ENCODE measurements at regions not wholly inside any gene's neighbourhood (a gene's known extent, or its start where the extent isn't known, plus 50 kb on each side); places are given as distances from the start of the nearest gene placed in this dataset.

GRCh38 chr3:193813501-193813830 is 220.5 kb downstream of the OPA1 start:
- no peaks in the 10 kb centered on the region for H3K9me3 ChIP-seq (ENCODE audit: insufficient read depth, low read depth, low read length)
- no peak overlapping the region for H2AFZ ChIP-seq (ENCODE audit: low read length)
- no peaks in the 10 kb centered on the region for H3K4me1 ChIP-seq (ENCODE audit: insufficient read depth, low read length, poor library complexity, severe bottlenecking)
- no peaks in the 10 kb centered on the region for H3K36me3 ChIP-seq (ENCODE audit: insufficient read depth, low read length)
- no peaks in the 10 kb centered on the region for H3K27me3 ChIP-seq (ENCODE audit: insufficient read depth, low read length, poor library complexity, severe bottlenecking)
- H3K9me2 ChIP-seq (replicated peaks; ENCODE audit: low read depth, low read length): no peaks in the 10 kb centered on the region
- no peak overlapping the region for H3K4me3 ChIP-seq (ENCODE audit: low read length, poor library complexity, severe bottlenecking)
- H4K20me1 ChIP-seq (ENCODE audit: insufficient read depth, low read length, poor library complexity, severe bottlenecking): no peaks in the 10 kb centered on the region
- no peak overlapping the region for H3K4me2 ChIP-seq (ENCODE audit: low read depth, low read length, poor library complexity, severe bottlenecking)
- no peaks in the 10 kb centered on the region for H3F3A ChIP-seq (ENCODE audit: low read depth)
- TF ChIP-seq EZH2phosphoT487 (IDR thresholded peaks at IDR 0.05; ENCODE audit: borderline replicate concordance): no peak
- TF ChIP-seq CTCF (conservative IDR thresholded peaks at IDR 0.05; ENCODE audit: low read length): no peak
- H3K79me2 ChIP-seq (ENCODE audit: insufficient read depth, low read length): no peaks in the 10 kb centered on the region
- H3K9ac ChIP-seq (ENCODE audit: low read depth, low read length, poor library complexity, severe bottlenecking): no peak overlapping the region

- Histone ChIP-seq H2AFZ (ENCODE audit: low read length) (no peak overlapping the region), H3K4me1 (ENCODE audit: insufficient read depth, low read length, poor library complexity, severe bottlenecking) (no peaks in the 10 kb centered on the region), H3K36me3 (ENCODE audit: insufficient read depth, low read length) (no peaks in the 10 kb centered on the region), H3K4me2 (ENCODE audit: low read depth, low read length, poor library complexity, severe bottlenecking) (no peak overlapping the region), H3K79me2 (ENCODE audit: insufficient read depth, low read length) (no peaks in the 10 kb centered on the region), H3K4me3 (ENCODE audit: low read length, poor library complexity, severe bottlenecking) (no peak overlapping the region), H3F3A (ENCODE audit: low read depth) (no peaks in the 10 kb centered on the region), H3K9me2 (replicated peaks; ENCODE audit: low read depth, low read length) (no peaks in the 10 kb centered on the region), H3K27me3 (ENCODE audit: insufficient read depth, low read length, poor library complexity, severe bottlenecking) (no peaks in the 10 kb centered on the region), H4K20me1 (ENCODE audit: insufficient read depth, low read length, poor library complexity, severe bottlenecking) (no peaks in the 10 kb centered on the region), H3K9me3 (ENCODE audit: insufficient read depth, low read depth, low read length) (no peaks in the 10 kb centered on the region), H3K9ac (ENCODE audit: low read depth, low read length, poor library complexity, severe bottlenecking) (no peak overlapping the region)
- no peak for TF ChIP-seq EZH2phosphoT487 (IDR thresholded peaks at IDR 0.05; ENCODE audit: borderline replicate concordance)
These were observed 221.3 kb downstream of the OPA1 start for GRCh38 chr3:193814166-193814892.

- Histone ChIP-seq H3K36me3 (ENCODE audit: insufficient read depth, low read length) (no peaks in the 10 kb centered on the region), H3K4me3 (ENCODE audit: low read length, poor library complexity, severe bottlenecking) (no peak overlapping the region), H2AFZ (ENCODE audit: low read length) (no peak overlapping the region), H3K4me2 (ENCODE audit: low read depth, low read length, poor library complexity, severe bottlenecking) (no peak overlapping the region), H3K9me2 (replicated peaks; ENCODE audit: low read depth, low read length) (no peaks in the 10 kb centered on the region), H3K79me2 (ENCODE audit: insufficient read depth, low read length) (no peaks in the 10 kb centered on the region), H3K27me3 (ENCODE audit: insufficient read depth, low read length, poor library complexity, severe bottlenecking) (no peaks in the 10 kb centered on the region), H3F3A (ENCODE audit: low read depth) (no peaks in the 10 kb centered on the region), H3K9me3 (ENCODE audit: insufficient read depth, low read depth, low read length) (no peaks in the 10 kb centered on the region), H3K9ac (ENCODE audit: low read depth, low read length, poor library complexity, severe bottlenecking) (no peak overlapping the region), H3K4me1 (ENCODE audit: insufficient read depth, low read length, poor library complexity, severe bottlenecking) (no peaks in the 10 kb centered on the region), H4K20me1 (ENCODE audit: insufficient read depth, low read length, poor library complexity, severe bottlenecking) (no peaks in the 10 kb centered on the region)
- TF ChIP-seq CTCF (conservative IDR thresholded peaks at IDR 0.05; ENCODE audit: low read length): no peak
- TF ChIP-seq EZH2phosphoT487 (IDR thresholded peaks at IDR 0.05; ENCODE audit: borderline replicate concordance): no peak
These were observed 222.4 kb downstream of the OPA1 start for GRCh38 chr3:193815246-193816027.
